ENCODE measurements at regions not wholly inside any gene's neighbourhood (a gene's known extent, or its start where the extent isn't known, plus 50 kb on each side); places are given as distances from the start of the nearest gene placed in this dataset.

- TF ChIP-seq POLR2A (IDR thresholded peaks at IDR 0.05) (no peak), CTCF (IDR thresholded peaks at IDR 0.05) (no peak), EP300 (IDR thresholded peaks at IDR 0.05) (no peak)
Observed at GRCh38 chr12:84054811-84055210, 857.8 kb downstream of the SLC6A15 start.
